GM23338 (cell line): ENCODE measurements at regions not wholly inside any gene's neighbourhood (a gene's known extent, or its start where the extent isn't known, plus 50 kb on each side); places are given as distances from the start of the nearest gene placed in this dataset.

Source experiments
- ATAC-seq: fragments of 200-7000 bp; cut with Tn5 transposase; 3 replicates; pipeline ENCODE4 v1.9.1; 2020
- DNase-seq: peaks from one replicate; pipeline ENCODE4 v3.0.0-alpha.2; 2015; ENCODE audit warnings: low spot score
- H2AFZ ChIP-seq: fragments of 200-600 bp; sonication (generic); 2 replicates; pipeline ENCODE4 v1.8.0; 2016; ENCODE audit warnings: antibody characterized with exemption, mild to moderate bottlenecking, moderate library complexity
- H3F3A ChIP-seq: fragments of 200-600 bp; sonication (generic); replicated peaks from 2 replicates; pipeline ENCODE4 v1.8.0; 2017; ENCODE audit warnings: antibody characterized with exemption, mixed run types, low read depth
- H3K27ac ChIP-seq: fragments of 200-600 bp; sonication (generic); 2 replicates; pipeline ENCODE4 v1.6.1; 2016; ENCODE audit warnings: low read depth
- H3K27me3 ChIP-seq: fragments of 200-600 bp; sonication (generic); 2 replicates; pipeline ENCODE4 v1.8.0; 2016; ENCODE audit warnings: mild to moderate bottlenecking, mixed run types, moderate library complexity; ENCODE audit not compliant: insufficient read depth
- H3K36me3 ChIP-seq: fragments of 200-600 bp; sonication (generic); 2 replicates; pipeline ENCODE4 v1.8.0; 2016; ENCODE audit warnings: mild to moderate bottlenecking; ENCODE audit not compliant: insufficient read depth
- H3K4me1 ChIP-seq: fragments of 200-600 bp; sonication (generic); 2 replicates; pipeline ENCODE4 v1.8.0; 2016; ENCODE audit warnings: mild to moderate bottlenecking, moderate library complexity; ENCODE audit not compliant: insufficient read depth
- H3K4me2 ChIP-seq: fragments of 200-600 bp; sonication (generic); 2 replicates; pipeline ENCODE4 v1.7.1; 2017; ENCODE audit warnings: mixed run types
- H3K4me3 ChIP-seq: fragments of 200-600 bp; sonication (generic); 2 replicates; pipeline ENCODE4 v1.6.1; 2016; ENCODE audit warnings: mixed run types
- H3K79me2 ChIP-seq: fragments of 200-600 bp; sonication (generic); replicated peaks from 2 replicates; pipeline ENCODE4 v1.8.0; 2017; ENCODE audit warnings: mild to moderate bottlenecking; ENCODE audit not compliant: insufficient read depth
- H3K9me2 ChIP-seq: fragments of 200-600 bp; sonication (generic); 2 replicates; pipeline ENCODE4 v1.8.0; 2017; ENCODE audit not compliant: insufficient read depth
- H4K20me1 ChIP-seq: fragments of 200-600 bp; sonication (generic); replicated peaks from 2 replicates; pipeline ENCODE4 v1.8.0; 2017; ENCODE audit warnings: mild to moderate bottlenecking; ENCODE audit not compliant: insufficient read depth
- H3K27ac Mint-ChIP-seq: 2 replicates; pipeline ENCODE4 v1.8.0; 2020; ENCODE audit warnings: inconsistent platforms, mild to moderate bottlenecking, moderate library complexity, mixed read lengths
- H3K27me3 Mint-ChIP-seq: 3 replicates; pipeline ENCODE4 v1.8.0; 2022; ENCODE audit warnings: low read depth, mild to moderate bottlenecking, moderate library complexity, mixed read lengths, inconsistent platforms; ENCODE audit not compliant: insufficient read depth, poor library complexity
- H3K36me3 Mint-ChIP-seq: 3 replicates; pipeline ENCODE4 v1.8.0; 2021; ENCODE audit warnings: low read depth, mild to moderate bottlenecking, inconsistent platforms, moderate library complexity, mixed read lengths
- H3K4me1 Mint-ChIP-seq: 3 replicates; pipeline ENCODE4 v1.8.0; 2020; ENCODE audit warnings: mild to moderate bottlenecking, inconsistent platforms, mixed read lengths
- H3K4me3 Mint-ChIP-seq: 3 replicates; pipeline ENCODE4 v1.8.0; 2021; ENCODE audit warnings: moderate library complexity, mild to moderate bottlenecking, inconsistent platforms, mixed read lengths
- H3K9me3 Mint-ChIP-seq: 3 replicates; pipeline ENCODE4 v1.8.0; 2020; ENCODE audit warnings: moderate library complexity, mild to moderate bottlenecking, inconsistent platforms, mixed read lengths
- CREB1 ChIP-seq: fragments of 250-450 bp; sonication (Bioruptor Pico); IDR thresholded peaks from 2 replicates; pipeline ENCODE4 v1.5.0; 2020; ENCODE audit warnings: low read depth, mild to moderate bottlenecking, moderate library complexity
- CTCF ChIP-seq, 2 experiments: fragments of 200-600 bp in 1 of 2; sonication (generic) in 1 of 2; conservative IDR thresholded peaks; 2 replicates each; pipeline versions ENCODE4 v1.5.1 to v1.6.1; 2016 to 2017; ENCODE audit warnings: antibody characterized with exemption in 2 of 2, low read depth in 2 of 2, mild to moderate bottlenecking in 2 of 2, moderate library complexity in 1 of 2
- EZH2 ChIP-seq: fragments of 200-600 bp; sonication (generic); IDR thresholded peaks from one replicate; pipeline ENCODE4 v1.8.0; 2017; ENCODE audit warnings: antibody characterized with exemption, mild to moderate bottlenecking, low read depth; ENCODE audit not compliant: unreplicated experiment
- EZH2phosphoT487 ChIP-seq: fragments of 200-600 bp; sonication (generic); IDR thresholded peaks from one replicate; pipeline ENCODE4 v1.8.1; 2018; ENCODE audit warnings: antibody characterized with exemption; ENCODE audit not compliant: unreplicated experiment
- JUNB ChIP-seq: IDR thresholded peaks from one replicate; pipeline ENCODE4 v1.6.1; 2016; ENCODE audit warnings: antibody characterized with exemption; ENCODE audit not compliant: unreplicated experiment
- NANOG ChIP-seq: IDR thresholded peaks from 2 replicates; pipeline ENCODE4 v1.6.1; 2016; ENCODE audit warnings: antibody characterized with exemption, borderline replicate concordance
- POLR2AphosphoS5 ChIP-seq: IDR thresholded peaks from 2 replicates; pipeline ENCODE4 v1.6.1; 2016; ENCODE audit warnings: antibody characterized with exemption, low read depth
- STAT1 ChIP-seq: IDR thresholded peaks from one replicate; pipeline ENCODE4 v1.6.1; 2016; ENCODE audit warnings: antibody characterized with exemption; ENCODE audit not compliant: unreplicated experiment
- ZNF114 ChIP-seq: fragments of 250-450 bp; sonication (Bioruptor Pico); IDR thresholded peaks from 2 replicates; pipeline ENCODE4 v1.5.0; 2020; ENCODE audit warnings: mild to moderate bottlenecking, moderate library complexity
- ZNF331 ChIP-seq: fragments of 250-450 bp; sonication (Bioruptor Pico); IDR thresholded peaks from 2 replicates; pipeline ENCODE4 v1.5.0; 2020; ENCODE audit warnings: low read depth, mild to moderate bottlenecking, moderate library complexity
- TF ChIP-seq, protein P1 (sequence below): IDR thresholded peaks from one replicate; pipeline ENCODE4 v1.6.1; 2018; ENCODE audit warnings: antibody characterized with exemption; ENCODE audit not compliant: unreplicated experiment
- TF ChIP-seq, protein P2 (sequence below): IDR thresholded peaks from 2 replicates; pipeline ENCODE4 v1.6.1; 2016; ENCODE audit warnings: antibody characterized with exemption
- TF ChIP-seq, protein P3 (sequence below): fragments of 250-450 bp; sonication (Bioruptor Pico); IDR thresholded peaks from 2 replicates; pipeline ENCODE4 v1.5.0; 2020; ENCODE audit warnings: mild to moderate bottlenecking, moderate library complexity

GRCh38 chr13:99812625-99813024 lies 158.9 kb downstream of the ZIC5 start:
- Histone ChIP-seq H3K79me2 (no peaks in the 10 kb centered on the region), H3F3A (0 out of 2 replicates have a peak, but pooled peaks cover 7% of the 10 kb centered on the region), H2AFZ (no peak overlapping the region; the same call in 1 of the 2 replicates), H3K9me2 (peaks cover 7% of the 10 kb centered on the region; the same call in 1 of the 2 replicates), H3K4me1 (no peaks in the 10 kb centered on the region), H3K4me3 (no peak overlapping the region), H3K27ac (no peak overlapping the region), H4K20me1 (no peaks in the 10 kb centered on the region), H3K27me3 (no peaks in the 10 kb centered on the region), H3K4me2 (no peak overlapping the region), H3K36me3 (no peaks in the 10 kb centered on the region)
- Mint-ChIP-seq H3K27me3 (peaks cover 16% of the 10 kb centered on the region), H3K36me3 (peaks cover 5% of the 10 kb centered on the region; the same call in 2 of the 3 replicates), H3K4me3 (no peak overlapping the region), H3K27ac (no peak overlapping the region), H3K9me3 (peaks cover 3% of the 10 kb centered on the region; the same call in 2 of the 3 replicates), H3K4me1 (peaks cover 6% of the 10 kb centered on the region; the same call in 2 of the 3 replicates)
- no peak for DNase-seq
- TF ChIP-seq POLR2AphosphoS5 (no peak), EZH2phosphoT487 (no peak), CREB1 (CRISPR knock-in tag) (no peak), STAT1 (no peak), ZNF331 (CRISPR knock-in tag) (no peak), NANOG (no peak), JUNB (no peak), CTCF (conservative IDR thresholded peaks at IDR 0.05; ENCODE audit: low read depth in 2 of 2) (no peak), EZH2 (no peak), ZNF114 (CRISPR knock-in tag) (no peak)
- TF ChIP-seq, protein P1, sequence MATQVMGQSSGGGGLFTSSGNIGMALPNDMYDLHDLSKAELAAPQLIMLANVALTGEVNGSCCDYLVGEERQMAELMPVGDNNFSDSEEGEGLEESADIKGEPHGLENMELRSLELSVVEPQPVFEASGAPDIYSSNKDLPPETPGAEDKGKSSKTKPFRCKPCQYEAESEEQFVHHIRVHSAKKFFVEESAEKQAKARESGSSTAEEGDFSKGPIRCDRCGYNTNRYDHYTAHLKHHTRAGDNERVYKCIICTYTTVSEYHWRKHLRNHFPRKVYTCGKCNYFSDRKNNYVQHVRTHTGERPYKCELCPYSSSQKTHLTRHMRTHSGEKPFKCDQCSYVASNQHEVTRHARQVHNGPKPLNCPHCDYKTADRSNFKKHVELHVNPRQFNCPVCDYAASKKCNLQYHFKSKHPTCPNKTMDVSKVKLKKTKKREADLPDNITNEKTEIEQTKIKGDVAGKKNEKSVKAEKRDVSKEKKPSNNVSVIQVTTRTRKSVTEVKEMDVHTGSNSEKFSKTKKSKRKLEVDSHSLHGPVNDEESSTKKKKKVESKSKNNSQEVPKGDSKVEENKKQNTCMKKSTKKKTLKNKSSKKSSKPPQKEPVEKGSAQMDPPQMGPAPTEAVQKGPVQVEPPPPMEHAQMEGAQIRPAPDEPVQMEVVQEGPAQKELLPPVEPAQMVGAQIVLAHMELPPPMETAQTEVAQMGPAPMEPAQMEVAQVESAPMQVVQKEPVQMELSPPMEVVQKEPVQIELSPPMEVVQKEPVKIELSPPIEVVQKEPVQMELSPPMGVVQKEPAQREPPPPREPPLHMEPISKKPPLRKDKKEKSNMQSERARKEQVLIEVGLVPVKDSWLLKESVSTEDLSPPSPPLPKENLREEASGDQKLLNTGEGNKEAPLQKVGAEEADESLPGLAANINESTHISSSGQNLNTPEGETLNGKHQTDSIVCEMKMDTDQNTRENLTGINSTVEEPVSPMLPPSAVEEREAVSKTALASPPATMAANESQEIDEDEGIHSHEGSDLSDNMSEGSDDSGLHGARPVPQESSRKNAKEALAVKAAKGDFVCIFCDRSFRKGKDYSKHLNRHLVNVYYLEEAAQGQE: no peak
- TF ChIP-seq, protein P2, sequence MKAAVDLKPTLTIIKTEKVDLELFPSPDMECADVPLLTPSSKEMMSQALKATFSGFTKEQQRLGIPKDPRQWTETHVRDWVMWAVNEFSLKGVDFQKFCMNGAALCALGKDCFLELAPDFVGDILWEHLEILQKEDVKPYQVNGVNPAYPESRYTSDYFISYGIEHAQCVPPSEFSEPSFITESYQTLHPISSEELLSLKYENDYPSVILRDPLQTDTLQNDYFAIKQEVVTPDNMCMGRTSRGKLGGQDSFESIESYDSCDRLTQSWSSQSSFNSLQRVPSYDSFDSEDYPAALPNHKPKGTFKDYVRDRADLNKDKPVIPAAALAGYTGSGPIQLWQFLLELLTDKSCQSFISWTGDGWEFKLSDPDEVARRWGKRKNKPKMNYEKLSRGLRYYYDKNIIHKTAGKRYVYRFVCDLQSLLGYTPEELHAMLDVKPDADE: no peak
- TF ChIP-seq, protein P3, sequence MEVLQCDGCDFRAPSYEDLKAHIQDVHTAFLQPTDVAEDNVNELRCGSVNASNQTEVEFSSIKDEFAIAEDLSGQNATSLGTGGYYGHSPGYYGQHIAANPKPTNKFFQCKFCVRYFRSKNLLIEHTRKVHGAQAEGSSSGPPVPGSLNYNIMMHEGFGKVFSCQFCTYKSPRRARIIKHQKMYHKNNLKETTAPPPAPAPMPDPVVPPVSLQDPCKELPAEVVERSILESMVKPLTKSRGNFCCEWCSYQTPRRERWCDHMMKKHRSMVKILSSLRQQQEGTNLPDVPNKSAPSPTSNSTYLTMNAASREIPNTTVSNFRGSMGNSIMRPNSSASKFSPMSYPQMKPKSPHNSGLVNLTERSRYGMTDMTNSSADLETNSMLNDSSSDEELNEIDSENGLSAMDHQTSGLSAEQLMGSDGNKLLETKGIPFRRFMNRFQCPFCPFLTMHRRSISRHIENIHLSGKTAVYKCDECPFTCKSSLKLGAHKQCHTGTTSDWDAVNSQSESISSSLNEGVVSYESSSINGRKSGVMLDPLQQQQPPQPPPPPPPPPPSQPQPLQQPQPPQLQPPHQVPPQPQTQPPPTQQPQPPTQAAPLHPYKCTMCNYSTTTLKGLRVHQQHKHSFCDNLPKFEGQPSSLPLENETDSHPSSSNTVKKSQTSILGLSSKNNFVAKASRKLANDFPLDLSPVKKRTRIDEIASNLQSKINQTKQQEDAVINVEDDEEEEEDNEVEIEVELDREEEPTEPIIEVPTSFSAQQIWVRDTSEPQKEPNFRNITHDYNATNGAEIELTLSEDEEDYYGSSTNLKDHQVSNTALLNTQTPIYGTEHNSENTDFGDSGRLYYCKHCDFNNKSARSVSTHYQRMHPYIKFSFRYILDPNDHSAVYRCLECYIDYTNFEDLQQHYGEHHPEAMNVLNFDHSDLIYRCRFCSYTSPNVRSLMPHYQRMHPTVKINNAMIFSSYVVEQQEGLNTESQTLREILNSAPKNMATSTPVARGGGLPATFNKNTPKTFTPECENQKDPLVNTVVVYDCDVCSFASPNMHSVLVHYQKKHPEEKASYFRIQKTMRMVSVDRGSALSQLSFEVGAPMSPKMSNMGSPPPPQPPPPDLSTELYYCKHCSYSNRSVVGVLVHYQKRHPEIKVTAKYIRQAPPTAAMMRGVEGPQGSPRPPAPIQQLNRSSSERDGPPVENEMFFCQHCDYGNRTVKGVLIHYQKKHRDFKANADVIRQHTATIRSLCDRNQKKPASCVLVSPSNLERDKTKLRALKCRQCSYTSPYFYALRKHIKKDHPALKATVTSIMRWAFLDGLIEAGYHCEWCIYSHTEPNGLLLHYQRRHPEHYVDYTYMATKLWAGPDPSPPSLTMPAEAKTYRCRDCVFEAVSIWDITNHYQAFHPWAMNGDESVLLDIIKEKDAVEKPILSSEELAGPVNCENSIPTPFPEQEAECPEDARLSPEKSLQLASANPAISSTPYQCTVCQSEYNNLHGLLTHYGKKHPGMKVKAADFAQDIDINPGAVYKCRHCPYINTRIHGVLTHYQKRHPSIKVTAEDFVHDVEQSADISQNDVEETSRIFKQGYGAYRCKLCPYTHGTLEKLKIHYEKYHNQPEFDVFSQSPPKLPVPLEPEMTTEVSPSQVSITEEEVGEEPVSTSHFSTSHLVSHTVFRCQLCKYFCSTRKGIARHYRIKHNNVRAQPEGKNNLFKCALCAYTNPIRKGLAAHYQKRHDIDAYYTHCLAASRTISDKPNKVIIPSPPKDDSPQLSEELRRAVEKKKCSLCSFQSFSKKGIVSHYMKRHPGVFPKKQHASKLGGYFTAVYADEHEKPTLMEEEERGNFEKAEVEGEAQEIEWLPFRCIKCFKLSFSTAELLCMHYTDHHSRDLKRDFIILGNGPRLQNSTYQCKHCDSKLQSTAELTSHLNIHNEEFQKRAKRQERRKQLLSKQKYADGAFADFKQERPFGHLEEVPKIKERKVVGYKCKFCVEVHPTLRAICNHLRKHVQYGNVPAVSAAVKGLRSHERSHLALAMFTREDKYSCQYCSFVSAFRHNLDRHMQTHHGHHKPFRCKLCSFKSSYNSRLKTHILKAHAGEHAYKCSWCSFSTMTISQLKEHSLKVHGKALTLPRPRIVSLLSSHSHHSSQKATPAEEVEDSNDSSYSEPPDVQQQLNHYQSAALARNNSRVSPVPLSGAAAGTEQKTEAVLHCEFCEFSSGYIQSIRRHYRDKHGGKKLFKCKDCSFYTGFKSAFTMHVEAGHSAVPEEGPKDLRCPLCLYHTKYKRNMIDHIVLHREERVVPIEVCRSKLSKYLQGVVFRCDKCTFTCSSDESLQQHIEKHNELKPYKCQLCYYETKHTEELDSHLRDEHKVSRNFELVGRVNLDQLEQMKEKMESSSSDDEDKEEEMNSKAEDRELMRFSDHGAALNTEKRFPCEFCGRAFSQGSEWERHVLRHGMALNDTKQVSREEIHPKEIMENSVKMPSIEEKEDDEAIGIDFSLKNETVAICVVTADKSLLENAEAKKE (CRISPR knock-in tag): no peak
- ATAC-seq: no peak
